DMS114 treated with DMSO at 0.1 percent for 48 hours (cell line): ENCODE measurements at regions not wholly inside any gene's neighbourhood (a gene's known extent, or its start where the extent isn't known, plus 50 kb on each side); places are given as distances from the start of the nearest gene placed in this dataset.
"Not testable (repeated sequence)": the region's sequence is repeated elsewhere in the genome, so short reads cannot be mapped to it uniquely, and the experiment has no call there.

Source experiments
- DNase-seq: peaks from one replicate; lab custom pipeline; 2025; ENCODE audit not compliant: unreplicated experiment; lab: John Stamatoyannopoulos, UW

GRCh38 chr4:100657187-100657586, 139.4 kb upstream of the EMCN start:
- DNase-seq: no peak

- DNase-seq: no peak
Observed at GRCh38 chr4:100651499-100652175, 133.8 kb upstream of the EMCN start.

- DNase-seq: no peak
Observed at GRCh38 chr4:100649417-100649816, 131.6 kb upstream of the EMCN start.

- no peak for DNase-seq
Observed at GRCh38 chr4:100644150-100644549, 126.3 kb upstream of the EMCN start.

GRCh38 chr4:100641336-100641735, 123.5 kb upstream of the EMCN start:
- no peak for DNase-seq

- no peak for DNase-seq
Observed at GRCh38 chr4:100635899-100636298, 118.1 kb upstream of the EMCN start.

- DNase-seq: no peak
Observed at GRCh38 chr4:100633269-100633668, 115.4 kb upstream of the EMCN start.

GRCh38 chr4:100632163-100632562, 114.3 kb upstream of the EMCN start:
- DNase-seq: no peak

- no peak for DNase-seq
Observed at GRCh38 chr4:100631281-100631968, 113.6 kb upstream of the EMCN start.

GRCh38 chr4:100630341-100630740, 112.5 kb upstream of the EMCN start:
- no peak for DNase-seq

GRCh38 chr4:100609810-100610209, 92.0 kb upstream of the EMCN start:
- DNase-seq: no peak

GRCh38 chr4:100608651-100609050, 90.8 kb upstream of the EMCN start:
- DNase-seq: not testable (repeated sequence)

GRCh38 chr4:100605144-100605543, 87.3 kb upstream of the EMCN start:
- no peak for DNase-seq

GRCh38 chr4:100593935-100594334, 76.1 kb upstream of the EMCN start:
- no peak for DNase-seq

GRCh38 chr4:100591161-100591876, 73.5 kb upstream of the EMCN start:
- no peak for DNase-seq

- DNase-seq: no peak
Observed at GRCh38 chr4:100590325-100590724, 72.5 kb upstream of the EMCN start.

GRCh38 chr4:100588076-100588475, 70.3 kb upstream of the EMCN start:
- no peak for DNase-seq

GRCh38 chr4:100582146-100582545, 64.3 kb upstream of the EMCN start:
- no peak for DNase-seq

- DNase-seq: no peak
Observed at GRCh38 chr4:100581337-100581736, 63.5 kb upstream of the EMCN start.

- no peak for DNase-seq
Observed at GRCh38 chr4:100576570-100576969, 58.7 kb upstream of the EMCN start.

- no peak for DNase-seq
Observed at GRCh38 chr4:100574607-100575006, 56.8 kb upstream of the EMCN start.

- DNase-seq: no peak
Observed at GRCh38 chr4:100569196-100569595, 51.4 kb upstream of the EMCN start.
